SK-N-SH (cell line): ENCODE measurements at regions not wholly inside any gene's neighbourhood (a gene's known extent, or its start where the extent isn't known, plus 50 kb on each side); places are given as distances from the start of the nearest gene placed in this dataset.

Source experiments
- CTCF ChIA-PET: fragments of 300-600, 350-600 bp; formaldehyde crosslinking; extraction: SDS; loops from one replicate; lab custom pipeline; 2021; lab: Yijun Ruan, JAX
- POLR2A ChIA-PET: fragments of 350-600 bp; sonication (Branson Sonifier 250); formaldehyde crosslinking; extraction: SDS; loops from one replicate; lab custom pipeline; 2020; ENCODE audit warnings: antibody characterized with exemption, inconsistent platforms; lab: Yijun Ruan, JAX
- DNase-seq: peaks from one replicate; pipeline ENCODE4 v3.0.0; 2012
- H2AFZ ChIP-seq: fragments of 200-600 bp; sonication (generic); 2 replicates; pipeline ENCODE4 v1.8.1; 2016; ENCODE audit warnings: antibody characterized with exemption, mild to moderate bottlenecking, low read depth
- H3F3A ChIP-seq: fragments of 200-600 bp; sonication (generic); replicated peaks from 2 replicates; pipeline ENCODE3; 2016; ENCODE audit warnings: antibody characterized with exemption, mild to moderate bottlenecking; ENCODE audit not compliant: insufficient read depth
- H3K27ac ChIP-seq, 2 experiments: fragments of 200-500 bp in 1 of 2; fragments of 200-600 bp in 1 of 2; sonication (Bioruptor generic) in 1 of 2; sonication (generic), shearing (Covaris generic) in 1 of 2; 2 replicates each; pipeline versions ENCODE4 v1.5.1 to v1.6.1; 2014 to 2016; ENCODE audit warnings: low read depth in 2 of 2, inconsistent platforms in 1 of 2, low read length in 1 of 2, mild to moderate bottlenecking in 1 of 2, mixed read lengths in 1 of 2
- H3K27me3 ChIP-seq: fragments of 200-600 bp; sonication (generic), shearing (Covaris generic); 2 replicates; pipeline ENCODE4 v1.6.1; 2016; ENCODE audit warnings: mixed run types; ENCODE audit not compliant: insufficient read depth
- H3K36me3 ChIP-seq, 2 experiments: fragments of 200-500 bp in 1 of 2; fragments of 200-600 bp in 1 of 2; sonication (Bioruptor generic) in 1 of 2; sonication (generic) in 1 of 2; replicated peaks in 1 of 2; 2 replicates each; pipeline versions ENCODE3 to v1.5.1; 2014 to 2016; ENCODE audit warnings: low read length in 1 of 2, mild to moderate bottlenecking in 1 of 2; ENCODE audit not compliant: insufficient read depth in 2 of 2, control insufficient read depth in 1 of 2
- H3K4me1 ChIP-seq, 2 experiments: fragments of 200-500 bp in 1 of 2; fragments of 200-600 bp in 1 of 2; sonication (Bioruptor generic) in 1 of 2; sonication (generic), shearing (Covaris generic) in 1 of 2; 2 replicates each; pipeline versions ENCODE4 v1.5.1 to v1.6.1; 2014 to 2016; ENCODE audit warnings: low read depth in 1 of 2, low read length in 1 of 2, mixed run types in 1 of 2; ENCODE audit not compliant: insufficient read depth in 2 of 2, control insufficient read depth in 1 of 2
- H3K4me2 ChIP-seq: fragments of 200-600 bp; sonication (generic), shearing (Covaris generic); 2 replicates; pipeline ENCODE4 v1.6.1; 2017; ENCODE audit warnings: mixed run types
- H3K4me3 ChIP-seq, 2 experiments: fragments of 200-500 bp in 1 of 2; fragments of 200-600 bp in 1 of 2; sonication (Bioruptor generic) in 1 of 2; sonication (generic), shearing (Covaris generic) in 1 of 2; 2 replicates each; pipeline versions ENCODE4 v1.5.1 to v1.8.1; 2014 to 2016; ENCODE audit warnings: low read depth in 2 of 2, inconsistent platforms in 1 of 2, low read length in 1 of 2, mild to moderate bottlenecking in 1 of 2, mixed read lengths in 1 of 2, moderate library complexity in 1 of 2
- H3K79me2 ChIP-seq: fragments of 200-600 bp; sonication (generic); 2 replicates; pipeline ENCODE4 v1.8.1; 2017; ENCODE audit warnings: mild to moderate bottlenecking; ENCODE audit not compliant: insufficient read depth
- H3K9ac ChIP-seq: fragments of 200-600 bp; sonication (generic); 2 replicates; pipeline ENCODE4 v1.6.1; 2017; ENCODE audit warnings: mixed run types
- H3K9me2 ChIP-seq: fragments of 200-600 bp; sonication (generic); 2 replicates; pipeline ENCODE4 v1.6.1; 2017; ENCODE audit warnings: mixed run types
- H3K9me3 ChIP-seq: fragments of 200-600 bp; sonication (generic); 2 replicates; pipeline ENCODE4 v1.6.1; 2017; ENCODE audit warnings: mixed run types, mild to moderate bottlenecking, moderate library complexity
- H4K20me1 ChIP-seq: fragments of 200-600 bp; sonication (generic); 2 replicates; pipeline ENCODE4 v1.6.1; 2017; ENCODE audit warnings: mild to moderate bottlenecking, mixed run types; ENCODE audit not compliant: insufficient read depth
- EP300 ChIP-seq, 2 experiments: IDR thresholded peaks; 2 replicates each; pipeline versions ENCODE4 v1.4.0 to v1.6.1; 2012; ENCODE audit warnings: borderline replicate concordance in 1 of 2, low read depth in 1 of 2, low read length in 1 of 2
- EZH2phosphoT487 ChIP-seq: fragments of 200-600 bp; sonication (generic); IDR thresholded peaks from 2 replicates; pipeline ENCODE4 v1.6.1; 2017; ENCODE audit warnings: low read depth, mixed run types, mild to moderate bottlenecking, antibody characterized with exemption, moderate library complexity, borderline replicate concordance
- FOSL2 ChIP-seq: IDR thresholded peaks from 2 replicates; pipeline ENCODE4 v1.4.0; 2012; ENCODE audit warnings: low read depth, mild to moderate bottlenecking, moderate library complexity, borderline replicate concordance
- MEF2A ChIP-seq: IDR thresholded peaks from 2 replicates; pipeline ENCODE4 v1.4.0; 2012; ENCODE audit warnings: low read depth, borderline replicate concordance
- NFIC ChIP-seq: IDR thresholded peaks from 2 replicates; pipeline ENCODE4 v1.4.0; 2012; ENCODE audit warnings: borderline replicate concordance
- NRF1 ChIP-seq: IDR thresholded peaks from 2 replicates; pipeline ENCODE4 v1.6.1; 2012; ENCODE audit warnings: low read depth, mild to moderate bottlenecking, low read length
- RCOR1 ChIP-seq: fragments of 150-350 bp; IDR thresholded peaks from 2 replicates; pipeline ENCODE4 v1.6.1; 2017; ENCODE audit warnings: antibody characterized with exemption, low read length
- TCF12 ChIP-seq: IDR thresholded peaks from 2 replicates; pipeline ENCODE4 v1.4.0; 2012
- TEAD4 ChIP-seq: IDR thresholded peaks from 2 replicates; pipeline ENCODE4 v1.4.0; 2012; ENCODE audit warnings: mild to moderate bottlenecking, borderline replicate concordance; ENCODE audit not compliant: insufficient read depth
- WGBS: methylation state at CpG from one replicate; pipeline ENCODE4 v1.1.6; 2017; ENCODE audit warnings: low lambda C conversion rate; 5-methylcytosine and 5-hydroxymethylcytosine counted together
- TF ChIP-seq, protein P1 (sequence below): IDR thresholded peaks from 2 replicates; pipeline ENCODE4 v1.4.0; 2012; ENCODE audit warnings: low read depth, borderline replicate concordance
- TF ChIP-seq, protein P2 (sequence below): fragments of 150-350 bp; IDR thresholded peaks from 2 replicates; pipeline ENCODE4 v1.6.1; 2017; ENCODE audit warnings: antibody characterized with exemption, low read length, low read depth, borderline replicate concordance
- TF ChIP-seq, protein P3 (sequence below): IDR thresholded peaks from 2 replicates; pipeline ENCODE4 v1.4.0; 2012; ENCODE audit warnings: low read depth, borderline replicate concordance
- TF ChIP-seq, protein P4 (sequence below): fragments of 150-350 bp; IDR thresholded peaks from 2 replicates; pipeline ENCODE4 v1.6.1; 2016; ENCODE audit warnings: mild to moderate bottlenecking, low read depth, low read length
- TF ChIP-seq, protein P5 (sequence below): fragments of 200-600 bp; sonication (generic); IDR thresholded peaks from 2 replicates; pipeline ENCODE4 v1.6.1; 2017; ENCODE audit warnings: antibody characterized with exemption, mild to moderate bottlenecking, moderate library complexity

DNA sequence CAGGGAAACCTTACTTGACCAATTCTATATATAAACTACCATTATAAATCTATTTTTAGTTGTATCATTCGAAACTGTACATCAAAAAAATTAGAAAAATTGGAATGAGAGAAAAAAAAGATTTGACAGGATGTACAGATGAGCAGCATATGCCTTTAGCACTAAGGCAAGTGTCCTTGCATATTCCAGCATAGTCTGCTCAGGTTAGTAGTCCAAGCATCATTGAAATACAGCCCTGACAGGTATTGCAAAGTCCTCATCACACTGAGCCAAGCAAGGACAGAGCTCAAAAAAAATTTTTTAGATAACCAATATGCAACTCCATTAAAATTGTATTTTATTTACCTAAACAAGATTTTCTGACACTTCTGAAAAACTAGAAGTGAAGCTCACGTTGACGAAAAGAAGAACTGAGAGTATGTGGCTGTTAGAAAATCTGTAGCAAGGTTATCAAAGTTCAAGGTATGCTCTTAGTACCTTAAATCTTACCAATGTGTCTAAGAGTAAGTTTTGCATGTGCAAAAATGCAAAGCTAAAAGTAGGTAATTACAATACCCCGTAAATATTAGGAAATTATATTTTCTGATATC, 465.6 kb upstream of the ADGRL4 start:
- no peak overlapping the region for H2AFZ ChIP-seq
- no peaks in the 10 kb centered on the region for H3K9me3 ChIP-seq
- no peak overlapping the region for H3K9ac ChIP-seq
- H3K79me2 ChIP-seq = no peaks in the 10 kb centered on the region
- no peak overlapping the region for H3K4me3 ChIP-seq
- H3K4me2 ChIP-seq = no peak overlapping the region
- POLR2A ChIA-PET = no interaction called here
- no peak overlapping the region for H3K27ac ChIP-seq
- no peaks in the 10 kb centered on the region for H3F3A ChIP-seq
- CTCF ChIA-PET = no interaction called here
- no peaks in the 10 kb centered on the region for H3K36me3 ChIP-seq
- H3K27me3 ChIP-seq = no peaks in the 10 kb centered on the region
- WGBS = 70% methylated on average over 4 of the region's 4 CpGs
- TF ChIP-seq, protein P1, sequence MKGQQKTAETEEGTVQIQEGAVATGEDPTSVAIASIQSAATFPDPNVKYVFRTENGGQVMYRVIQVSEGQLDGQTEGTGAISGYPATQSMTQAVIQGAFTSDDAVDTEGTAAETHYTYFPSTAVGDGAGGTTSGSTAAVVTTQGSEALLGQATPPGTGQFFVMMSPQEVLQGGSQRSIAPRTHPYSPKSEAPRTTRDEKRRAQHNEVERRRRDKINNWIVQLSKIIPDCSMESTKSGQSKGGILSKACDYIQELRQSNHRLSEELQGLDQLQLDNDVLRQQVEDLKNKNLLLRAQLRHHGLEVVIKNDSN = no peak
- TF ChIP-seq, protein P2, sequence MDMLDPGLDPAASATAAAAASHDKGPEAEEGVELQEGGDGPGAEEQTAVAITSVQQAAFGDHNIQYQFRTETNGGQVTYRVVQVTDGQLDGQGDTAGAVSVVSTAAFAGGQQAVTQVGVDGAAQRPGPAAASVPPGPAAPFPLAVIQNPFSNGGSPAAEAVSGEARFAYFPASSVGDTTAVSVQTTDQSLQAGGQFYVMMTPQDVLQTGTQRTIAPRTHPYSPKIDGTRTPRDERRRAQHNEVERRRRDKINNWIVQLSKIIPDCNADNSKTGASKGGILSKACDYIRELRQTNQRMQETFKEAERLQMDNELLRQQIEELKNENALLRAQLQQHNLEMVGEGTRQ = no peak
- TF ChIP-seq FOSL2 = no peak
- no peak for TF ChIP-seq EP300 (IDR thresholded peaks at IDR 0.05; ENCODE audit: borderline replicate concordance in 1 of 2, low read depth in 1 of 2, low read length in 1 of 2)
- TF ChIP-seq NFIC = no peak
- TF ChIP-seq, protein P3, sequence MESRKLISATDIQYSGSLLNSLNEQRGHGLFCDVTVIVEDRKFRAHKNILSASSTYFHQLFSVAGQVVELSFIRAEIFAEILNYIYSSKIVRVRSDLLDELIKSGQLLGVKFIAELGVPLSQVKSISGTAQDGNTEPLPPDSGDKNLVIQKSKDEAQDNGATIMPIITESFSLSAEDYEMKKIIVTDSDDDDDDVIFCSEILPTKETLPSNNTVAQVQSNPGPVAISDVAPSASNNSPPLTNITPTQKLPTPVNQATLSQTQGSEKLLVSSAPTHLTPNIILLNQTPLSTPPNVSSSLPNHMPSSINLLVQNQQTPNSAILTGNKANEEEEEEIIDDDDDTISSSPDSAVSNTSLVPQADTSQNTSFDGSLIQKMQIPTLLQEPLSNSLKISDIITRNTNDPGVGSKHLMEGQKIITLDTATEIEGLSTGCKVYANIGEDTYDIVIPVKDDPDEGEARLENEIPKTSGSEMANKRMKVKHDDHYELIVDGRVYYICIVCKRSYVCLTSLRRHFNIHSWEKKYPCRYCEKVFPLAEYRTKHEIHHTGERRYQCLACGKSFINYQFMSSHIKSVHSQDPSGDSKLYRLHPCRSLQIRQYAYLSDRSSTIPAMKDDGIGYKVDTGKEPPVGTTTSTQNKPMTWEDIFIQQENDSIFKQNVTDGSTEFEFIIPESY = no peak
- no peak for TF ChIP-seq TCF12
- TF ChIP-seq EZH2phosphoT487 = no peak
- TF ChIP-seq, protein P4, sequence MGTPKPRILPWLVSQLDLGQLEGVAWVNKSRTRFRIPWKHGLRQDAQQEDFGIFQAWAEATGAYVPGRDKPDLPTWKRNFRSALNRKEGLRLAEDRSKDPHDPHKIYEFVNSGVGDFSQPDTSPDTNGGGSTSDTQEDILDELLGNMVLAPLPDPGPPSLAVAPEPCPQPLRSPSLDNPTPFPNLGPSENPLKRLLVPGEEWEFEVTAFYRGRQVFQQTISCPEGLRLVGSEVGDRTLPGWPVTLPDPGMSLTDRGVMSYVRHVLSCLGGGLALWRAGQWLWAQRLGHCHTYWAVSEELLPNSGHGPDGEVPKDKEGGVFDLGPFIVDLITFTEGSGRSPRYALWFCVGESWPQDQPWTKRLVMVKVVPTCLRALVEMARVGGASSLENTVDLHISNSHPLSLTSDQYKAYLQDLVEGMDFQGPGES = no peak
- TF ChIP-seq, protein P5, sequence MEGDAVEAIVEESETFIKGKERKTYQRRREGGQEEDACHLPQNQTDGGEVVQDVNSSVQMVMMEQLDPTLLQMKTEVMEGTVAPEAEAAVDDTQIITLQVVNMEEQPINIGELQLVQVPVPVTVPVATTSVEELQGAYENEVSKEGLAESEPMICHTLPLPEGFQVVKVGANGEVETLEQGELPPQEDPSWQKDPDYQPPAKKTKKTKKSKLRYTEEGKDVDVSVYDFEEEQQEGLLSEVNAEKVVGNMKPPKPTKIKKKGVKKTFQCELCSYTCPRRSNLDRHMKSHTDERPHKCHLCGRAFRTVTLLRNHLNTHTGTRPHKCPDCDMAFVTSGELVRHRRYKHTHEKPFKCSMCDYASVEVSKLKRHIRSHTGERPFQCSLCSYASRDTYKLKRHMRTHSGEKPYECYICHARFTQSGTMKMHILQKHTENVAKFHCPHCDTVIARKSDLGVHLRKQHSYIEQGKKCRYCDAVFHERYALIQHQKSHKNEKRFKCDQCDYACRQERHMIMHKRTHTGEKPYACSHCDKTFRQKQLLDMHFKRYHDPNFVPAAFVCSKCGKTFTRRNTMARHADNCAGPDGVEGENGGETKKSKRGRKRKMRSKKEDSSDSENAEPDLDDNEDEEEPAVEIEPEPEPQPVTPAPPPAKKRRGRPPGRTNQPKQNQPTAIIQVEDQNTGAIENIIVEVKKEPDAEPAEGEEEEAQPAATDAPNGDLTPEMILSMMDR = no peak
- TF ChIP-seq RCOR1 = no peak
- no peak for TF ChIP-seq MEF2A
- TF ChIP-seq NRF1 = no peak
- TF ChIP-seq TEAD4 = no peak
- TF ChIP-seq, all 33 proteins: peak for 0
- Histone ChIP-seq H4K20me1 (no peaks in the 10 kb centered on the region), H3K9me2 (no peaks in the 10 kb centered on the region), H3K4me1 (no peaks in the 10 kb centered on the region; a peak in 1 of 4 replicates)
- DNase-seq = no peak
